Right forelimb (tissue), 1 donor: ENCODE measurements at regions not wholly inside any gene's neighbourhood (a gene's known extent, or its start where the extent isn't known, plus 50 kb on each side); places are given as distances from the start of the nearest gene placed in this dataset.

Source experiments
- DNase-seq: peaks from one replicate; pipeline ENCODE4 v3.0.0-alpha.2; 2018

DNA sequence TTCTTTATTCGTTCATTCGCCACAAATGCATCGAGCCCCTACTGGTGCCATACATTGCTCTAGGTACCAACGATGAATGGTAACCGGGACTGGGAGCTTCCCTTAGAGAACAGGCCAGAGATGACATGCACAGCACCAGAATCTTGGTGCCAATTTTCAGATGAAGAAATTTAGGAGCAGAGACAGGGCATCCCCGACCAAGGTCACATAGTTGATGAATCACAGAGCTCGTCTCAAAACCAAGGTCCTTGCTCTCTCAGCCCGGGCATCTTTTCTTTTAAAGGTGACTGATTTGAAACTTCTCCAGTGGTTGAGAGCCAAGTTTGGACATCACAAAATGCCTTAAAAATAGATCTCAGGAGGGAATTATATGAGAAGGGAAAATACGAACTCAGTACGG is 73.2 kb upstream of the C16orf82 start:
- no peak for DNase-seq

DNA sequence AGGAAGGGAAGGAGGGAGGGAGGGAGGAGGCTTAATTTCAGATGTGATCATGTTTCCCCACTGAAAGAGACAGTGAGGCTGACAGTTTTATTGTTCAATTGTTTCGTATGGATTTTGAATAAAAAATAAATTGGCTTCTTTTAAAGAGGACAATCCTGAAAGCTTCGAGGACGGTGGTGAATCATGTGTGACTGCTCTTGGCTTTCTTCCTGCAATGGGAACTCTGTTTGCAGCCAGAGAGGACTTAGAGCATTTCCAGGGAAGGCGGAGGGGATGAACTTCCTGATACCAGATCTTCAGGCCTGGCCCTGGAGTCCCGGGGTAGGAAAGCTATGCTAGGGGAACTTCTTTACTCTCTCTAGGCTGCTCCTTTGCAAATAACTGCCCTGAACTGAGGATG is 72.8 kb upstream of the C16orf82 start:
- no peak for DNase-seq

DNA sequence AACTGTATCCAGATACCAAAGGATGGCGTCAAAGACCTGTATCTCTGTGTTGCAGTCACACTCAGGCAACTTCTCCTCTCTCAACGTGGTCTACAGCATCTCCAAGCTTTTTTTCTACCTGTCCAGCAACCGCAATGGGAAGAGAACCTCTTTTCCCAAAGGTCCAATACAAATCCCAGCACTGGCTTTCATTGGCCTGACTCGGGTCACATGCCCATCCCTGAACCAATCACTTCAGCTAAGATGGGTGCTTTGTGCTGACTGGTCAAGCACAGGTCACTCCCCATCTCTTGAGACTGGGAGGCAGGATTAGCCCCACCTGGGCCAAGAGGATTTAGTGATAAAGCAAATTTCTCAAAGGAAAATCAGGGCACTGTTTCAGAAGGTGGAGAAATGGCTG is 71.2 kb upstream of the C16orf82 start:
- no peak for DNase-seq

DNA sequence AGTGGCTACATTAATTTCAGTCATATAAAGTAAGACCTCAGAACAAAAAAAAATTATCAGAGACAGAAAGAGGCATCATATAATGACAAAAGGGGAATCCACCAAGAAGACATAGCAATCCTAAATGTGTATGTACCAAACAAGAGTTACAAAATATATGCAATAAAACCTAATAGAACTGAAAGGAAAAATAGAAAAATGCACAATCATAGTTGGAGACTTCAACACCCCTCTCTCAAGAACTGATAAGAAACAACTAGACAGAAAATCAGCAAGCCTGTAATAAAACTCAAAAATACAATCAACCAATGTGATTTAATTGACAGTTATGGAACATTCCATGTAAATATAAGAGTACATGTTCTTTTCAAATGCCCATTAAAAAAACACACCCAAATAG is 61.3 kb upstream of the C16orf82 start:
- DNase-seq = no peak
